ENCODE measurements at regions not wholly inside any gene's neighbourhood (a gene's known extent, or its start where the extent isn't known, plus 50 kb on each side); places are given as distances from the start of the nearest gene placed in this dataset.

GRCh38 chr11:15695096-15695721 is 580.5 kb downstream of the INSC start:
- ATAC-seq (no peak), DNase-seq (no peak)
- Mint-ChIP-seq H3K36me3 (no peaks in the 10 kb centered on the region), H3K4me1 (no peaks in the 10 kb centered on the region), H3K27ac (no peak overlapping the region), H3K9me3 (peaks cover 0 to 9% (median 2%) of the 10 kb centered on the region in 9 donors), H3K27me3 (peaks cover 2 to 18% (median 6%) of the 10 kb centered on the region in 5 donors), H3K4me3 (no peak overlapping the region)
- POLR2A ChIA-PET = no interaction called here

- ATAC-seq (no peak), DNase-seq (no peak)
- Mint-ChIP-seq H3K27me3 (peaks cover 2 to 18% (median 6%) of the 10 kb centered on the region in 5 donors), H3K27ac (no peak overlapping the region), H3K4me1 (no peaks in the 10 kb centered on the region), H3K9me3 (peaks cover 0 to 9% (median 2%) of the 10 kb centered on the region in 9 donors), H3K36me3 (no peaks in the 10 kb centered on the region), H3K4me3 (no peak overlapping the region)
- POLR2A ChIA-PET = no interaction called here
These were observed 581.3 kb downstream of the INSC start for GRCh38 chr11:15696069-15696468.

GRCh38 chr11:15697437-15698236 is 582.9 kb downstream of the INSC start:
- Mint-ChIP-seq H3K27ac (no peak overlapping the region), H3K27me3 (peaks cover 0 to 15% (median 2%) of the 10 kb centered on the region in 5 donors), H3K9me3 (peaks cover 0 to 12% (median 2%) of the 10 kb centered on the region in 9 donors), H3K4me3 (no peak overlapping the region), H3K36me3 (no peaks in the 10 kb centered on the region), H3K4me1 (no peaks in the 10 kb centered on the region)
- DNase-seq (no peak), ATAC-seq (no peak)
- POLR2A ChIA-PET = no interaction called here

GRCh38 chr11:15698855-15699254 is 584.1 kb downstream of the INSC start:
- DNase-seq = no peak
- peaks cover 0 to 10% (median 2%) of the 10 kb centered on the region in 9 donors for H3K9me3 Mint-ChIP-seq
- POLR2A ChIA-PET = no interaction called here
- no peaks in the 10 kb centered on the region for H3K36me3 Mint-ChIP-seq
- H3K4me3 Mint-ChIP-seq = no peak overlapping the region
- H3K4me1 Mint-ChIP-seq = no peaks in the 10 kb centered on the region
- no peak overlapping the region for H3K27ac Mint-ChIP-seq
- H3K27me3 Mint-ChIP-seq = peaks cover 0 to 11% (median under 1%) of the 10 kb centered on the region in 5 donors
- ATAC-seq = no peak

GRCh38 chr11:15699978-15700377 is 585.3 kb downstream of the INSC start:
- DNase-seq (no peak), ATAC-seq (no peak)
- no peaks in the 10 kb centered on the region for H3K4me1 Mint-ChIP-seq
- H3K27me3 Mint-ChIP-seq = peaks cover 0 to 9% (median 0%) of the 10 kb centered on the region in 5 donors
- H3K27ac Mint-ChIP-seq = no peak overlapping the region
- H3K9me3 Mint-ChIP-seq = peaks cover 0 to 10% (median 2%) of the 10 kb centered on the region in 9 donors
- H3K36me3 Mint-ChIP-seq = no peaks in the 10 kb centered on the region
- POLR2A ChIA-PET = no interaction called here
- no peak overlapping the region for H3K4me3 Mint-ChIP-seq

GRCh38 chr11:15700456-15700855 is 585.7 kb downstream of the INSC start:
- Mint-ChIP-seq H3K36me3 (no peaks in the 10 kb centered on the region), H3K4me3 (no peak overlapping the region), H3K9me3 (peaks cover 0 to 10% (median 1%) of the 10 kb centered on the region in 9 donors), H3K27ac (no peak overlapping the region), H3K27me3 (peaks cover 0 to 5% (median 0%) of the 10 kb centered on the region in 5 donors), H3K4me1 (no peaks in the 10 kb centered on the region)
- ATAC-seq (no peak), DNase-seq (no peak)
- POLR2A ChIA-PET = no interaction called here

- no peaks in the 10 kb centered on the region for H3K36me3 Mint-ChIP-seq
- H3K27me3 Mint-ChIP-seq = peaks cover 0 to 4% (median 0%) of the 10 kb centered on the region in 5 donors
- H3K9me3 Mint-ChIP-seq = peaks cover 0 to 18% (median 2%) of the 10 kb centered on the region in 9 donors
- H3K4me1 Mint-ChIP-seq = no peaks in the 10 kb centered on the region
- no peak overlapping the region for H3K27ac Mint-ChIP-seq
- POLR2A ChIA-PET = no interaction called here
- ATAC-seq (no peak), DNase-seq (no peak)
- H3K4me3 Mint-ChIP-seq = no peak overlapping the region
These were observed 589.3 kb downstream of the INSC start for GRCh38 chr11:15704064-15704463.

GRCh38 chr11:15704556-15704955 is 589.8 kb downstream of the INSC start:
- H3K36me3 Mint-ChIP-seq = no peaks in the 10 kb centered on the region
- DNase-seq = no peak
- H3K9me3 Mint-ChIP-seq = peaks cover 0 to 22% (median 2%) of the 10 kb centered on the region in 9 donors
- H3K27me3 Mint-ChIP-seq = peaks cover 0 to 4% (median 0%) of the 10 kb centered on the region in 5 donors
- no peaks in the 10 kb centered on the region for H3K4me1 Mint-ChIP-seq
- no peak for ATAC-seq
- POLR2A ChIA-PET = no interaction called here
- H3K4me3 Mint-ChIP-seq = no peak overlapping the region
- H3K27ac Mint-ChIP-seq = no peak overlapping the region

- peaks cover 0 to 4% (median 0%) of the 10 kb centered on the region in 5 donors for H3K27me3 Mint-ChIP-seq
- ATAC-seq (no peak), DNase-seq (no peak)
- H3K9me3 Mint-ChIP-seq = peaks cover 0 to 22% (median 2%) of the 10 kb centered on the region in 9 donors
- no peak overlapping the region for H3K27ac Mint-ChIP-seq
- no peak overlapping the region for H3K4me3 Mint-ChIP-seq
- no peaks in the 10 kb centered on the region for H3K4me1 Mint-ChIP-seq
- no peaks in the 10 kb centered on the region for H3K36me3 Mint-ChIP-seq
- POLR2A ChIA-PET = no interaction called here
These were observed 591.2 kb downstream of the INSC start for GRCh38 chr11:15705891-15706290.

- H3K27me3 Mint-ChIP-seq = peaks cover 0 to 4% (median 0%) of the 10 kb centered on the region in 5 donors
- DNase-seq (no peak), ATAC-seq (no peak)
- peaks cover 0 to 18% (median 2%) of the 10 kb centered on the region in 9 donors for H3K9me3 Mint-ChIP-seq
- H3K4me3 Mint-ChIP-seq = no peak overlapping the region
- no peaks in the 10 kb centered on the region for H3K4me1 Mint-ChIP-seq
- POLR2A ChIA-PET = no interaction called here
- no peak overlapping the region for H3K27ac Mint-ChIP-seq
- no peaks in the 10 kb centered on the region for H3K36me3 Mint-ChIP-seq
These were observed 592.5 kb downstream of the INSC start for GRCh38 chr11:15707194-15707593.

GRCh38 chr11:15707971-15708370 is 593.2 kb downstream of the INSC start:
- no peaks in the 10 kb centered on the region for H3K36me3 Mint-ChIP-seq

GRCh38 chr11:15710580-15711275 is 596.0 kb downstream of the INSC start:
- Mint-ChIP-seq H3K27ac (no peak overlapping the region), H3K9me3 (peaks cover 0 to 12% (median 1%) of the 10 kb centered on the region in 9 donors), H3K36me3 (no peaks in the 10 kb centered on the region), H3K4me3 (no peak overlapping the region), H3K27me3 (peaks cover 0 to 6% (median 0%) of the 10 kb centered on the region in 5 donors), H3K4me1 (no peaks in the 10 kb centered on the region)
- POLR2A ChIA-PET = no interaction called here
- no peak for ATAC-seq
- no peak for DNase-seq

More at GRCh38 chr11:15707971-15708370, 593.2 kb downstream of the INSC start:
- Mint-ChIP-seq H3K27me3 (peaks cover 0 to 4% (median 0%) of the 10 kb centered on the region in 5 donors), H3K4me3 (no peak overlapping the region), H3K27ac (no peak overlapping the region), H3K4me1 (no peaks in the 10 kb centered on the region), H3K9me3 (peaks cover 0 to 12% (median 2%) of the 10 kb centered on the region in 9 donors)
- DNase-seq (no peak), ATAC-seq (no peak)
- POLR2A ChIA-PET = no interaction called here

- POLR2A ChIA-PET = no interaction called here
- no peak overlapping the region for H3K27ac Mint-ChIP-seq
- H3K4me1 Mint-ChIP-seq = no peaks in the 10 kb centered on the region
- DNase-seq (no peak), ATAC-seq (no peak)
- no peaks in the 10 kb centered on the region for H3K36me3 Mint-ChIP-seq
- H3K4me3 Mint-ChIP-seq = no peak overlapping the region
- peaks cover 0 to 12% (median 1%) of the 10 kb centered on the region in 9 donors for H3K9me3 Mint-ChIP-seq
- peaks cover 0 to 6% (median 0%) of the 10 kb centered on the region in 5 donors for H3K27me3 Mint-ChIP-seq
These were observed 596.6 kb downstream of the INSC start for GRCh38 chr11:15711311-15711710.

Data from naive thymus-derived CD8-positive, alpha-beta T cell (primary cell).